ENCODE measurements at regions not wholly inside any gene's neighbourhood (a gene's known extent, or its start where the extent isn't known, plus 50 kb on each side); places are given as distances from the start of the nearest gene placed in this dataset.

DNA sequence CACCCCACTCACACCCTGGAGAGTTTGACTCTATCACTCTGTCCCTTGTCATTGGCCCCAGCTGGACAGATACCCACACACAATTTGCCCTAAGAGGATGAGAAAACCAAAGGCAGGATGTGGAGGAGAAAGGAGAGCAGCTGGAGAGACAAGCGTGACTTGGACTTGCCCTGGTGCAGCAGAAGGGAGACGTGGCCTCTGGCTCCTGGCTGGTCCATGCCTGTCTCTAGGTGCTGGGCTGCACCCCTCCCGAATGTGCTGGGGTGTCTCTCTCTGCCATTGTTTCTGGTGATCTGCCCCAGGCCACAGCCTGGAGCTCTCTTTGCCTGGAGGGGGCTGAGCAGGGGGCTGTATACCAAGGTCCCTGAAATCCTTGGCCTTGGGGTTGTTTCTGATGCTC is 88.7 kb upstream of the HDAC4 start:
- DNase-seq (ENCODE audit: missing footprints) (peak; percentile 13), ATAC-seq (no peak)
- intact Hi-C loops (cut with DNase I): no loop called here

DNA sequence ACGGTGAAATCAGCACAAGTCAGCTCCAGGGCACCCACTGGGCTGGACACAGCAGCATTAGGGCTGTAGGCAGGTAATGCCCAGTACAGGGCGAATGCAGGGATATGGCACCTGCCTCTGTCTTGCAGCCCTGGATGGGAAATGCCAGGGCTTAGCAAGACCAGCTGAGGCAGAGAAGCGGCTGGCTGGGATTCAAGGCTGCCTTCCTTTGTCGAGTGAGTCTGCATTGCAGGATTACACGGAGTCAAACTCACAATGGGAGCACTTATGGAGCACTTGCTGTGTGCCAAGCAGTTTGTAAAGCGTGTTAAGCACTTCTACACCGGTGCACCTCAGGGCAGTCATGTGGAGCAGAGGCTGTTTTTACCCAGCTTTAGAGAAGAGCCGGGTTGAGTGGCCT is 87.3 kb upstream of the HDAC4 start:
- intact Hi-C loops (cut with DNase I): no loop called here
- no peak for ATAC-seq
- DNase-seq (ENCODE audit: missing footprints): peak; percentile 48

GRCh38 chr2:239487272-239487671 is 86.5 kb upstream of the HDAC4 start:
- DNase-seq (ENCODE audit: missing footprints) (peak; percentile 20), ATAC-seq (no peak)
- intact Hi-C loops (cut with DNase I): no loop called here

DNA sequence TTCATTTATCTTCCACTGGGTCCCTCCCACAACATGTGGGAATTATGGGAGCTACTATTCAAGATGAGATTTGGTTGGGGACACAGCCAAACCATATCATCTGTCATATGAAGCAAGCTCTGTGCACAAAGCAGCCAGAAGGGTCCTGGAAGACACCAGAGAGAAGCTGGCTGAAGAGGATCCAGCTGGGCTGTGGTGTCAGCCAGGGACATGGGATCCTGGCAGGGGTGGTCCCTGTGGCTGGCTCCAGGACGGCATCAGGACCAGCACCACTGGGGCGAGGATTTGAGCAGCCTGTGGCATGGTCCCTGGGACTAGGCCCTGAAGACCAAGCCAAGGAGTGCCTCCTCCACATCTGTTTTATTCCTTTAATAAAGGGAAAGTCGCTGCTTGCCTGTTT is 84.8 kb upstream of the HDAC4 start:
- intact Hi-C loops (cut with DNase I): no loop called here
- ATAC-seq (no peak), DNase-seq (ENCODE audit: missing footprints) (peak; percentile 31)

GRCh38 chr2:239484571-239485355 is 83.9 kb upstream of the HDAC4 start:
- intact Hi-C loops (cut with DNase I): no loop called here
- DNase-seq (ENCODE audit: missing footprints) (peak; percentile 9), ATAC-seq (no peak)

DNA sequence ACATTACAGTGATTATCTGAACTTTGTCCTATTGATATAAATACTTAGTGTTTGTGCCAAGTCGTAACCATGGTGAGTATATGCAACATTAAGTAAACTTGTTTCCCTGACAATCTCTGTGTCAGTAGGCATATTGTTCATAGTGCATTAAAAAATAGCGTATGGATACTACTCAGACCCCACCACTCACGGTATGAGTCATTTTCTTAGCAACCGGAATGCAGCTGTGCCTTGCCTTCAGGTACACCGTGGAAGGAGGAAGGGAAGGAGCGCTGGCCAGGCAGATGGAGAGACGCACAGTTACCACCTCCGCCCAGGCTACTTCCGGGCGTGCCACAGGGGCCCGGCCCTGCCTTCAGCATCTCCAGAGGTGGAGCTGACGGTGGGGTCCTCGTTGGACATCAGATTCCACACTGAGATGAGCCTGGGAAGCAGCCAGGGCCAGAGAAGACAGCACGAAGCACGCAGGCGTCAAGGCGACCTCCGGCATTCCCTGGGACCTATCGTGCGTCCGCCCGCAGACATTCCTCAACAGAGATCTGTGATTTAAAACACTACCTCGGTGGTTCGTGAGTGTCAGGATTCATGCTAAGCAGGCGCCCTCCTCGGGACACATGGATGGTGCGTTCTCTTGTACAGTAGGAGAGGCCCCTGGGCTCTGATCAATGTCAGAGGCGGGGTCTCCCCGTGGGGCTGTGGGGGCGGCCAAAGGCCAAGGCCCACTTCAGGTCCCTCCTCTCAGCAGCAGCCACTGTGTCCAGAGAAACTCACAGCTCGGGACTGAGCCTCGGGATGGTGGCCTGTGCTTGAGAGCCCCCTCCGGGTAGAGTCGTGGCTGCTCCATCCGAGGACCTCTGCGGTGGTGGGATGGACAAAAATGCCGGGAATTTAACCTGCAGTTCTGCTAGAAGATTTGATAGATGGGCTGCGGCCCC is 82.2 kb upstream of the HDAC4 start:
- DNase-seq (ENCODE audit: missing footprints) (peak; percentile 42), ATAC-seq (no peak)
- intact Hi-C loops (cut with DNase I): no loop called here

DNA sequence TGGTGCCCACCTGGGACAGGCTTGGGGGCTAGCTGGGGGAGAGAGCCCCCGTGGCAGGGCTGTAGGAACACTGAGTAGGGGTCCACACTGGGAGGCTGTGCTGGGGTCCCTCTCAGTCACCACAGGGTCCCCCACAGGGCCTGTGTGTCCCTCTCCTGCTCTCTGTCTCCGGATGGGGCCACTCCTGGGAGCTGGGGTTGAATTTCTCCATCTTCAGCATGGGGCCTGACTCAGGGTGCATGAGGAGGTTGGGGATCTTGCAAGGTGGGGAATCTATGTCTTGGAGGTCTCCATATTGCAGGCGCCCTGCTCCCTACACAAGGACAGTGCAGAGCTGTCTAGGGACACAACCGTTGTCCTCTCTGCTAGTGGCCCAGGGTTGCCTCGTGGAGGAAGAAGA is 78.7 kb upstream of the HDAC4 start:
- DNase-seq (ENCODE audit: missing footprints): no peak
- intact Hi-C loops (cut with DNase I): no loop called here

DNA sequence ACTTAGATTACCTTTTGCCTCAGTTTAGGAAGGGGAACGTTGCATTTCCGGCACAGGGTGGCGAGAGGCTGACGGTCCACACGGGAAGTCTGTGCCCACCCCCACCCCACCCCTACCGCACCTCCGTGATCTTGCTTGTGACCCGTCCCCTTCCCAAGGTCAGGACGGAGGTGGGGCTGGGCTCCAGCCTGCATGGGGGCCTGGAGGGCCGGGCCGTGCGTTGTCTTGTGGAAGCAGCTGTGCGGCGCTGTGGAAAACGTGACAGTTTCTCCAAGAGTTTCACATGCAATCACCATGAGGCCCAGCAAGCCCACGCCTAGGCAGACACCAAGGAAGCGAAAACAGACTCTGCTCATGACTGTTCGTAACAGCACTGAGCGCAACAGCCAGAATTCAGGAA is 76.8 kb upstream of the HDAC4 start:
- DNase-seq (ENCODE audit: missing footprints) (peak; percentile 44), ATAC-seq (no peak)
- intact Hi-C loops (cut with DNase I): no loop called here

More for the DNA sequence above, 78.7 kb upstream of the HDAC4 start:
- ATAC-seq: no peak

- intact Hi-C loops (cut with DNase I): no loop called here
- peak; percentile 45 for DNase-seq (ENCODE audit: missing footprints)
- no peak for ATAC-seq
Observed at GRCh38 chr2:239476757-239477585, 76.2 kb upstream of the HDAC4 start.

GRCh38 chr2:239476029-239476756 is 75.4 kb upstream of the HDAC4 start:
- intact Hi-C loops (cut with DNase I): no loop called here
- ATAC-seq (no peak), DNase-seq (ENCODE audit: missing footprints) (peak; percentile 37)

DNA sequence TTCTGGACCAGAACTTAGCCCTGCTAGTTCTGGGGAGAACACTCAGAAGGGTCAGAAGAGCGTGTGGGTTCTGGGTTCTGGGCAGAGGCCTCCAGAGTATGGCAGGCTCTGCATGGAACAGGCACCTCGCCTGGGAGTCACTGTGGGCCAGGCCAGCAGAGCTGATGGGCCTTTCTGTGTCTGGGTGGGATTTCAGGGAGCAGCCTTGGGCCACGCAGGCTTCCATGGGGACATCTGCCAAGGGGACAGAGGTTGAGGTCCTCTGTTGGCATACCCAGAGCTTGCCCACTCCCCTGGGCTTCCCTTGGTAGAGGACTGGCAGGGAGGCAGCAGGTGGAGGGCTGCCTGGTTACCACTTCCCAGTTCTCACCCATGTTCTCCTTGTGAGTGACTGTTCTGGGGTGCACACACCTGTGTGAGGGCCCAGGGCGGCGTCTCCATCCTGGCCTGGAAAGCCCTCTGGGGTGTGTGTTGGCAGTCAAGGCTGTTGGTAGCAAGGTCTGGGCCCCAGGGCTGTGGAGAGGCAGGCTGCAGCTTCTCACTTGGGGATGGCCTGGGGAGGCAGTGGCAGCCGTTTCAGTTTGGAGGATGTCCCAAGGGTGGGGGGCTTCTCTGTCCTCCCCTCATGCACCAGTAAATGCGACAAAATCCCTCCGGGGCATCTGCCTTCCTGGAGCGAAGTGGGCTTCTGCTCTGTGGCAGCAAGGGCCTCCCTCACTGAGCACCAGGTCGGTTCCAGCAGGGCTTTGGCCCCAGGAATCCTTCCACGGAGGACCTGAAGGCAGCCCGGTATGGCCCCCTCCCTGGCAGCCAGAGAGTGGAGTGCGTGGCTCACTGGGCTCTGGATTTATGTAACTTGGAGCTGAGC is 74.6 kb upstream of the HDAC4 start:
- intact Hi-C loops (cut with DNase I): no loop called here
- ATAC-seq: peak; percentile 17
- peak; percentile 51 for DNase-seq (ENCODE audit: missing footprints)

- intact Hi-C loops (cut with DNase I): no loop called here
- no peak for DNase-seq (ENCODE audit: missing footprints)
- ATAC-seq: no peak
Observed at GRCh38 chr2:239473211-239473805, 72.5 kb upstream of the HDAC4 start.

- intact Hi-C loops (cut with DNase I): no loop called here
- no peak for ATAC-seq
- no peak for DNase-seq (ENCODE audit: missing footprints)
Observed at GRCh38 chr2:239472235-239472775, 71.5 kb upstream of the HDAC4 start.

DNA sequence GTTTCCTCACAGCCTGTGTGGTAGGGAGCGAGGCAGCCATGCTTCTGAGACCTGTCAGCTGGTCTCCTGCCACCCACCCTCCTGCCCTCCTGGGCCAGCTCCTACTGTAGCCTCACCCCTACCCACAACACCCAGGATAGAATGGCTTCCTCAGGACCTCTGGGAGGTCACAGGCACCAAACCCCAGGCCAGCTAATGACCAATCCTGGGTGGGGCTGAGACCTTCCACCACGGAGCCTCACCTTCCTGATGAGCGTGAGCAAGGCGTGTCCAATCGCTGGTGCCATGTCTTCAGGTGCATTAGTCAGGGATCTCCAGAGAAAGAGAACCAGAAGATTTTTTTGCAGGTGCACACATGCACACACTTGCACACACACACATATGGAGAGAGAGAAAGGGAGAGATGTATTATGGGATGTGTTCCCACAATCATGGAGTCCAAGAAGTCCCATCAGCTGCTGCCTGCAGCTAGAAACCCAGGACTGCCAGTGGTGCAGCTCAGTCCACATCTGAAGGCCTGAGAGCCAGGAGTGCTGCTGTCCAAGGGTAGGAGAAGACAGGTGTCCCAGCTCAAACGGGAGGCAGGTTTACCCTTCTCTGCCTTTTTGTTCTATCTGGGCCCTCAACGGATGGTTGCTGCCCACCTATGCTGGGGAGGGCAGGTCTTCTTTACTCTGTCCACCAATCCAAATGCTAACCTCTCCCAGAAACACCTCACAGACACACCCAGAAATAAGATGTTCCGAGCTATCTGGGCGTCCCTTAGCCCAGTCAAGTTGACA is 70.4 kb upstream of the HDAC4 start:
- no peak for ATAC-seq
- peak; percentile 4 for DNase-seq (ENCODE audit: missing footprints)
- intact Hi-C loops (cut with DNase I): no loop called here

DNA sequence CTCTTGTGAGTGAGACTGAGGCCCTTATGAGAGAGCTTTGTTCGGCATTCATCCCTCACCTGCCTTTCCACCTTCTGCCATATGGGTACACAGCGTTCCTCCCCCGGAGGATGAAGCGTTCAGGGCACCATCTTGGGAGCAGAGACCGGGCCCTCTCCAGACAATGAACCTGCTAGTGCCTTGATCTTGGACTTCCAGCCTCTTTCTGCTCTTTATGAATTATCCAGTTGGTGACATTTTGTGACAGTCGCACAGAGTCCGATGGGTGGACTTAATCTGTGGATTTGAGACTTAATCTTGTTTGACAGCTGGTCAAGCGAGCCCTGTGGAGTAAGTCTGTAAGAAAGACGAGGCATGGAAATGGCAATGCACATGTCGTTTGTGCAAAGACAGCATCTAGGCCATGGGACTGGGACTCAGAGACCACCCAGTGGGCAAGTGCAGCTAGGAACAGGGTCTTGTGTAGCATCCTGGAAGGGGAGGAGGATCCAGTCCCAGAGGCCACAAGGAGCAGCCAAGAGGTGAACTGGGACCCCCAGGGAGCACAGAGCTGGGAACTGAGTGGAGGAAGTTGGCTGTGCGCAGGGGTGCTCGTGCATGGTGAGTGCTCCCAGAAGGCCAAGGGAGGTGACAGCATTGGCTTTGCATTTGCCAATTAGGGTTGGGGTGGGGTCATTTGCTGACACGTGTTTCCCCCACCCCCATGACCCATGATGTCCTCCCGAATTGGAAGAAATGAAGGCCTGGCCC is 69.5 kb upstream of the HDAC4 start:
- DNase-seq (ENCODE audit: missing footprints): no peak

More for the DNA sequence above, 69.5 kb upstream of the HDAC4 start:
- ATAC-seq: no peak
- intact Hi-C loops (cut with DNase I): no loop called here

Data from Right ventricle myocardium inferior (tissue), 1 donor.